Osteocyte (in vitro differentiated cells): ENCODE measurements at regions not wholly inside any gene's neighbourhood (a gene's known extent, or its start where the extent isn't known, plus 50 kb on each side); places are given as distances from the start of the nearest gene placed in this dataset.

ENCODE experiments used
- DNase-seq: peaks from one replicate; pipeline ENCODE4 v3.0.0; 2021; ENCODE audit warnings: mixed read lengths; ENCODE audit not compliant: unreplicated experiment; ENCODE audit errors: extremely low spot score
- H3K27ac Mint-ChIP-seq: one replicate; pipeline ENCODE4 v1.8.0; 2021; ENCODE audit warnings: mild to moderate bottlenecking, mixed read lengths; ENCODE audit not compliant: unreplicated experiment
- H3K27me3 Mint-ChIP-seq: one replicate; pipeline ENCODE4 v1.8.0; 2021; ENCODE audit warnings: mixed read lengths; ENCODE audit not compliant: unreplicated experiment
- H3K36me3 Mint-ChIP-seq: one replicate; pipeline ENCODE4 v1.8.0; 2021; ENCODE audit warnings: mixed read lengths; ENCODE audit not compliant: unreplicated experiment
- H3K4me1 Mint-ChIP-seq: one replicate; pipeline ENCODE4 v1.8.0; 2021; ENCODE audit warnings: mixed read lengths; ENCODE audit not compliant: unreplicated experiment
- H3K4me3 Mint-ChIP-seq: one replicate; pipeline ENCODE4 v1.8.0; 2021; ENCODE audit warnings: mild to moderate bottlenecking, moderate library complexity, mixed read lengths; ENCODE audit not compliant: unreplicated experiment
- H3K9me3 Mint-ChIP-seq: one replicate; pipeline ENCODE4 v1.8.0; 2021; ENCODE audit warnings: mixed read lengths; ENCODE audit not compliant: unreplicated experiment
- CTCF ChIP-seq: fragments of 200-600 bp; sonication (generic); IDR thresholded peaks from 2 replicates; pipeline ENCODE4 v1.5.0; 2021; ENCODE audit warnings: antibody characterized with exemption, mild to moderate bottlenecking, moderate library complexity

- peak overlapping the region; percentile 89 for H3K27ac Mint-ChIP-seq
- DNase-seq, result no peak
- no peak for TF ChIP-seq CTCF
- no peaks in the 10 kb centered on the region for H3K27me3 Mint-ChIP-seq
- H3K36me3 Mint-ChIP-seq, result peaks cover 4% of the 10 kb centered on the region
- peaks cover 68% of the 10 kb centered on the region for H3K4me1 Mint-ChIP-seq
- H3K9me3 Mint-ChIP-seq, result peaks cover 14% of the 10 kb centered on the region
- no peak overlapping the region for H3K4me3 Mint-ChIP-seq
These were observed 151.2 kb upstream of the CDIN1 start for GRCh38 chr15:36428102-36428845.

GRCh38 chr15:36429707-36430106 lies 149.7 kb upstream of the CDIN1 start:
- H3K4me1 Mint-ChIP-seq, result peaks cover 55% of the 10 kb centered on the region
- peak overlapping the region; percentile 89 for H3K27ac Mint-ChIP-seq
- H3K9me3 Mint-ChIP-seq, result peaks cover 6% of the 10 kb centered on the region
- DNase-seq, result no peak
- TF ChIP-seq CTCF, result no peak
- H3K4me3 Mint-ChIP-seq, result no peak overlapping the region
- no peaks in the 10 kb centered on the region for H3K36me3 Mint-ChIP-seq
- H3K27me3 Mint-ChIP-seq, result no peaks in the 10 kb centered on the region

DNA sequence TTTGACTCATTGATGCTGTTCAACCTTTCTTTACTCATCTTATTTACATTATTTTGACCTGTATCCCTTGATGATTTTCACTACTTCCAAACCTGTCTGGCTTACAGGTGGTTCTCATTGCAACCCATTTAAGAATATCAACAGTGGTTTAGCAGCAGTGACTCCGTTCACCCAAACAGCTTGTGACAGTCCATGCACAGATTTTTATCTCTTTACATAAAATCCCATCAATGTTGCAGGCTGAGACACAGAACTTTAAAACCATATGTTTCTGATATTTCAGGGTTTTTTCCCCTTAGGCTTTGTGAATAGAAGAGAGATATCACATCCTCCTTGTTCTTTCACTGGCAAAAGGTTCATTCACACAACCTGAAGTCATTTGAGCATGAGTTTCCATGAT lies 149.1 kb upstream of the CDIN1 start:
- DNase-seq, result no peak
- Mint-ChIP-seq H3K4me3 (no peak overlapping the region), H3K27ac (peak overlapping the region; percentile 52), H3K36me3 (no peaks in the 10 kb centered on the region), H3K4me1 (peaks cover 52% of the 10 kb centered on the region), H3K9me3 (peaks cover 6% of the 10 kb centered on the region), H3K27me3 (no peaks in the 10 kb centered on the region)
- no peak for TF ChIP-seq CTCF

- TF ChIP-seq CTCF, result no peak
- H3K36me3 Mint-ChIP-seq, result no peaks in the 10 kb centered on the region
- H3K27me3 Mint-ChIP-seq, result no peaks in the 10 kb centered on the region
- H3K27ac Mint-ChIP-seq, result peak overlapping the region; percentile 52
- no peak overlapping the region for H3K4me3 Mint-ChIP-seq
- H3K9me3 Mint-ChIP-seq, result peaks cover 3% of the 10 kb centered on the region
- H3K4me1 Mint-ChIP-seq, result peaks cover 52% of the 10 kb centered on the region
- DNase-seq, result no peak
These were observed 148.6 kb upstream of the CDIN1 start for GRCh38 chr15:36430726-36431265.

DNA sequence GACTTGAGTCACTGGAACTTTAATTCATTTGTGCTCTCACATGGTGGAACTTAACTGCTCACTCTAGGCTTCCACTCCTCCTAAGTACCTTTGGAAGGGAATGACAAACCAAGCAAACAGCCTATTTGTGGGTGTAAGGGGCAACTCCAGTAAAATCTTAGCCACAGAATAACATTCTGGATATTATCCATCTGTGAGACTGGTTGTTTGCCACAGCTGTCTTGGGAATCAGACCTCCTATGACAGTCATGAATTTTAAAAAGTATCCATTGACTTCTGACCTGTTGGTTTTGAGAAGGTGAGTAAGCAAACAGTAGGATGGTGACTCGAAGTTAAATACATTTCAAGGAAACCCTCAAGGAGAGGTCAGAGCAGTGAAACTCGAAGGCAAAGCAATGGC lies 147.3 kb upstream of the CDIN1 start:
- H3K36me3 Mint-ChIP-seq, result no peaks in the 10 kb centered on the region
- no peak overlapping the region for H3K27ac Mint-ChIP-seq
- DNase-seq, result no peak
- no peak for TF ChIP-seq CTCF
- peaks cover 3% of the 10 kb centered on the region for H3K9me3 Mint-ChIP-seq
- H3K4me3 Mint-ChIP-seq, result no peak overlapping the region
- H3K4me1 Mint-ChIP-seq, result peaks cover 46% of the 10 kb centered on the region
- H3K27me3 Mint-ChIP-seq, result no peaks in the 10 kb centered on the region
